ENCODE measurements at regions not wholly inside any gene's neighbourhood (a gene's known extent, or its start where the extent isn't known, plus 50 kb on each side); places are given as distances from the start of the nearest gene placed in this dataset.

DNA sequence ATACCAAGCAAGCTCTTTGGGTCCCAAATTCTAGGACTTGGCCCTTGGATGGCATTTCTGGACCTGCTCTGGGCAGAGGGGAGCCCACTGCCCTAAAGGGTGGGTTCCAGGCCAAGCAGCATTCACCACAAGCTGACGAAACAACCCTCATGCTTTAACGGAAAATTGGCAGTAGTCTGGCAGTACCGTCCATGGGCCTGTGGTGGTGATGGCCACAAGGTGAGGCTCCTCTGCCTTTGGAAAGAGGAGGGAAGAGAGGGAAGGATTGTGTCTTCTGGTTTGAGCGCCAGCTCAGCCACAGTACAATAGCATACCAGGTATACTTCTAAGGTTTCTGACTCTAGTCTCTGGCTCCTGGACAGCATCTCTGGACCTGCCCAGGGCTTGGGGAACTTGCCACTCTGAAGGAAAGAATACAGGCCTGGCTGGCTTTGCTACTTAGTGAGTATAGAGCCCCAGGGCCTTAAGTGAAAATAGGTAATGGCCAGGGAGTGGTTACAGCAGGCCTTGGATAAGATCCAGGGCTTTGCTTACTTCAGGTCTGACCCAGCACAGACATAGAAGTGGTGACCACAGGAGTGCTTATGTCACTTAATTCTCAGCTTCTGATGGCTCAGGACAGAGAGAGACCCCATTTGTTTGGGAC is 595.5 kb downstream of the LMO7 start:
- WGBS, 2 donors = 91 to 93% methylated on average over 4 of the region's 4 CpGs
- Histone ChIP-seq H3K27me3 (no peaks in the 10 kb centered on the region), H3K4me1 (no peaks in the 10 kb centered on the region), H3K27ac (no peak overlapping the region), H3K9me3 (no peaks in the 10 kb centered on the region), H3K4me3 (no peak overlapping the region), H3K36me3 (replicated peaks in 1 of 2; ENCODE audit: insufficient read depth in 1 of 2, low read depth in 2 of 2) (no peaks in the 10 kb centered on the region)
- DNase-seq (no peak), ATAC-seq (no peak)
- no peak for TF ChIP-seq POLR2A (IDR thresholded peaks at IDR 0.05)
- TF ChIP-seq, protein P1, sequence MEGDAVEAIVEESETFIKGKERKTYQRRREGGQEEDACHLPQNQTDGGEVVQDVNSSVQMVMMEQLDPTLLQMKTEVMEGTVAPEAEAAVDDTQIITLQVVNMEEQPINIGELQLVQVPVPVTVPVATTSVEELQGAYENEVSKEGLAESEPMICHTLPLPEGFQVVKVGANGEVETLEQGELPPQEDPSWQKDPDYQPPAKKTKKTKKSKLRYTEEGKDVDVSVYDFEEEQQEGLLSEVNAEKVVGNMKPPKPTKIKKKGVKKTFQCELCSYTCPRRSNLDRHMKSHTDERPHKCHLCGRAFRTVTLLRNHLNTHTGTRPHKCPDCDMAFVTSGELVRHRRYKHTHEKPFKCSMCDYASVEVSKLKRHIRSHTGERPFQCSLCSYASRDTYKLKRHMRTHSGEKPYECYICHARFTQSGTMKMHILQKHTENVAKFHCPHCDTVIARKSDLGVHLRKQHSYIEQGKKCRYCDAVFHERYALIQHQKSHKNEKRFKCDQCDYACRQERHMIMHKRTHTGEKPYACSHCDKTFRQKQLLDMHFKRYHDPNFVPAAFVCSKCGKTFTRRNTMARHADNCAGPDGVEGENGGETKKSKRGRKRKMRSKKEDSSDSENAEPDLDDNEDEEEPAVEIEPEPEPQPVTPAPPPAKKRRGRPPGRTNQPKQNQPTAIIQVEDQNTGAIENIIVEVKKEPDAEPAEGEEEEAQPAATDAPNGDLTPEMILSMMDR (IDR thresholded peaks at IDR 0.05) = no peak
- intact Hi-C loops (cut with DNase I) = no loop called here

DNA sequence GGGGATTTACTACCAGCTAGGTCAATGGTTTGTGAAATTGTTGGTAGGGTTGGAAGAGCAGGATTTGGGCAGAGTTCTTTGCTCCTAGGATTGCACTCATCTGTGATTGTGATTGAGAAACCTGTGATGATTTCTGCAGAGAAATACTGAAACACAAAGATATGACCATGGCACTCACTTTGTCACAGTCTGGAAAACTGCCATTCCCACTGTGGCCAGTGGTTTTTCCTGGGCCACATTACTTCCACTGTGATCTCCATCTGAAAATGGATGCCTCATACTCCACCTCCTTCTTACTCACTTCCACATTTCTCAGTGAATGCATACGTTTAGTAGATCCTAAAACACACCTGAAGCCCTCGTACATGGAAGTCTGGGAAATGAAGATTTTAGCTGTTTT is 593.2 kb downstream of the LMO7 start:
- no peaks in the 10 kb centered on the region for H3K27me3 ChIP-seq
- H3K4me1 ChIP-seq = no peaks in the 10 kb centered on the region
- H3K9me3 ChIP-seq = no peaks in the 10 kb centered on the region
- no peaks in the 10 kb centered on the region for H3K36me3 ChIP-seq (replicated peaks in 1 of 2; ENCODE audit: insufficient read depth in 1 of 2, low read depth in 2 of 2)
- 76 to 82% methylated on average over 2 of the region's 2 CpGs for WGBS, 2 donors
- DNase-seq (no peak), ATAC-seq (no peak)
- no peak overlapping the region for H3K27ac ChIP-seq
- intact Hi-C loops (cut with DNase I) = no loop called here
- TF ChIP-seq, protein P1 (IDR thresholded peaks at IDR 0.05) = no peak
- TF ChIP-seq POLR2A (IDR thresholded peaks at IDR 0.05) = no peak
- H3K4me3 ChIP-seq = no peak overlapping the region

DNA sequence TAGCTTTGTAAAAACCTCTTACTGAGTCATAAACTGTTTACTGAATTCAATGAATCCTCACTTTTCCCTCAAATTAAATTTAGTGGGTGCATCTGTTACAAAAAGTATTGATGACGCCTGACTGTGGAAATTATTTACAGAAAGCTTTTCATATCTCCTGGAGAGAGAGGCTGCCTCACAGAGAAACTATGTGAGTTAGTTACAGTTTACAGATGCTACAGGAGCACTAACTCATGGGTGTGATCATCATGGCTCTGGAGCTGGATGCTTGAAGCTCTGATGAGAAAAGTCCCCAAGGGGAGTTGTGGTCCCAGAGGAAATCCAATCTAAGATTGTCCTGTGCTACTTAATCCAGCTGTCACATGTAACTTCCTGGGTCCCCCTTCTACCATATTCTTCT is 590.8 kb downstream of the LMO7 start:
- intact Hi-C loops (cut with DNase I) = no loop called here
- no peaks in the 10 kb centered on the region for H3K4me1 ChIP-seq
- TF ChIP-seq, protein P1 (IDR thresholded peaks at IDR 0.05) = no peak
- no peak for TF ChIP-seq POLR2A (IDR thresholded peaks at IDR 0.05)
- no peak for DNase-seq
- no peaks in the 10 kb centered on the region for H3K36me3 ChIP-seq (replicated peaks in 1 of 2; ENCODE audit: insufficient read depth in 1 of 2, low read depth in 2 of 2)
- H3K27ac ChIP-seq = no peak overlapping the region
- 68 to 77% methylated on average over 1 of the region's 1 CpG for WGBS, 2 donors
- no peak for ATAC-seq
- no peak overlapping the region for H3K4me3 ChIP-seq
- no peaks in the 10 kb centered on the region for H3K9me3 ChIP-seq
- no peaks in the 10 kb centered on the region for H3K27me3 ChIP-seq

DNA sequence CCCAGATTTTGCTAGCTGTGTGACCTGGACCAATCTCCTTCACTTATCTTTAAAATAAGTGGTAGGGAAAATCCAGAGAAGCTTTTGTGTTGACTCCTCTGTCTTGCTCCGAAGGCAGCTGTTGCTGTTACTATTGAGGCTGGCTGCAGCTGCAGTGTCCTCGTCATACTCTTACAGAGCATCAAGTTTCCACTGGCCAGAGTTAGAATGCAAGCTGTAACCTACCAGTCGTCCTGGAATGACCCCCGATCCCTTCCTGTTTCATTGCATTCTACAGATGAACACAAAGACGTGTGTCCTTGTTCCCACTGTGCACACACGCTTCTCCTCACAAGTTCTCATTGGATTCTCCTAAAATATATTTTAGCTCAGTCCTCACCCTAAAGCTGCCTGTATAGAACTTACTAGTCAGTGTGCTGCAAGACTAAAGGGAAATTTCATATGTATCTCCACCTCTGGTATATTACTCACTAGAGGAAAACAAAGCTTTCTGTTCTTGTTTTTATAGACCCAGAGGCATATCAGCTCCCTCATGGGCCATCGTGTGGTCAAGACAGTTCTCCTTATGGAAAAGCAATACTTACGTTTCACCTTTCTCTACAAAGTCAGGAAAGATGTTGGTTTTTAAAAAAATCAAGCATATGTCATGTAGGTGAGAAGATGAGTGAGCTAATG is 589.8 kb downstream of the LMO7 start:
- Histone ChIP-seq H3K4me1 (no peaks in the 10 kb centered on the region), H3K4me3 (no peak overlapping the region), H3K27ac (no peak overlapping the region), H3K36me3 (replicated peaks in 1 of 2; ENCODE audit: insufficient read depth in 1 of 2, low read depth in 2 of 2) (no peaks in the 10 kb centered on the region), H3K27me3 (no peaks in the 10 kb centered on the region), H3K9me3 (no peaks in the 10 kb centered on the region)
- WGBS, 2 donors = 50 to 62% methylated on average over 8 of the region's 8 CpGs
- TF ChIP-seq, protein P1 (IDR thresholded peaks at IDR 0.05) = no peak
- no peak for TF ChIP-seq POLR2A (IDR thresholded peaks at IDR 0.05)
- ATAC-seq (no peak), DNase-seq (peak in 2 of 4 donors; percentile 5 to 30)
- intact Hi-C loops (cut with DNase I) = no loop called here

DNA sequence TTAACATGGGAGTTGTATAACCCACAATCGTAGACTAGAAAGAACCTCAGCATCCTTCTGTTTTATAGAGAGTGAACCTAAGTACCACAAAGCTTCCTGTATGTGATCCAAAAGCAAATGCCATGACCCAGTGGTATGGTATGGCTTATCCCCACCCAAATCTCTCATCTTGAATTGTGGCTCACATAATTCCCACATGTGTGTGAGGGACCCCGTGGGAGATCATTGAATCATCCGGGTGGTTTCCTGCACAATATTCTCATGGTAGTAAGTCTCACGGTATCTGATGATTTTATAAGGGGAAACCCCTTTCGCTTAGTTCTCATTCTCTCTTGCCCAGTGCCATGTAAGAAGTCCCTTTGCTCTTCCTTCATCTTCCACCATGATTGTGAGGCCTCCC is 587.9 kb downstream of the LMO7 start:
- H3K4me1 ChIP-seq = no peaks in the 10 kb centered on the region
- WGBS, 2 donors = 78 to 83% methylated on average over 5 of the region's 5 CpGs

More for the DNA sequence above, 587.9 kb downstream of the LMO7 start:
- DNase-seq (no peak), ATAC-seq (no peak)
- Histone ChIP-seq H3K27me3 (no peaks in the 10 kb centered on the region), H3K9me3 (no peaks in the 10 kb centered on the region), H3K4me3 (no peak overlapping the region), H3K27ac (no peak overlapping the region), H3K36me3 (replicated peaks in 1 of 2; ENCODE audit: insufficient read depth in 1 of 2, low read depth in 2 of 2) (no peaks in the 10 kb centered on the region)
- intact Hi-C loops (cut with DNase I) = no loop called here
- TF ChIP-seq, protein P1 (IDR thresholded peaks at IDR 0.05) = no peak
- TF ChIP-seq POLR2A (IDR thresholded peaks at IDR 0.05) = no peak

Data from body of pancreas (tissue), 4 donors.